VCaP (cell line): ENCODE measurements at regions not wholly inside any gene's neighbourhood (a gene's known extent, or its start where the extent isn't known, plus 50 kb on each side); places are given as distances from the start of the nearest gene placed in this dataset.

Source experiments
- H3K27ac ChIP-seq: fragments of 450-650 bp; 2 replicates; pipeline ENCODE4 v1.5.1; 2017
- CTCF ChIP-seq: fragments of 450-650 bp; conservative IDR thresholded peaks from 2 replicates; pipeline ENCODE4 v1.5.1; 2017; ENCODE audit warnings: mild to moderate bottlenecking, moderate library complexity

- H3K27ac ChIP-seq = no peak overlapping the region
- TF ChIP-seq CTCF = no peak
Measured at GRCh38 chr13:37339386-37339735, 233.9 kb upstream of the CSNK1A1L start.

DNA sequence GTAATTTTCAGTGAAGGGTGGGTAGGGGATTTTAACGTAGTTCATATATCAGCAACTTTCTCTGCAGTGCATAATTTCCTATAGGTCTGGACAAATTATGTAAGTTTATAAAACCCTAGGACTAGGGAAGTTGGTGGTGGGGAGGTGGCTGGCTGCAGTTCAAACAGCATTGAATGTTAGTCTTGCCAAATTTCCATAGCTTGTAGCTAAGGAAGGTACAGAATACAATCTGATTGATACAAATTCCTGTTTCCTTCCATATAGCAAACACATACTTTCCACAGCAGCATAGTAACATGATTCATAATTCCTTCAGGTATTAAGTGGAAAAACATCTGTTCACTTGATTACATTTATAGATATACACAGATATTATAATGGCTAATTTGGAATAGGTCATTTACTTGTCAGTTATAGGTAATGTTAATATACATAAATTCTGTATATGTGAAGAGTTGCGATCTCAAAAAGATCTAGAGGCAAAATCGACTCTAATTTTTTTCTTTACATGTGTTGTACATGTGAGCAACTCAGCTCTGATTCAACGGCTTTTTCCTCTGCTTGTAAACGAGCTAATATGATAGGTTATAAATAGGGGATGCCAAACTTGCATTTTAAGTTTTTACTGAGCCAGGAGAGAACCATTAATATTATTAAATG lies 233.4 kb upstream of the CSNK1A1L start:
- no peak for TF ChIP-seq CTCF
- H3K27ac ChIP-seq = no peak overlapping the region

DNA sequence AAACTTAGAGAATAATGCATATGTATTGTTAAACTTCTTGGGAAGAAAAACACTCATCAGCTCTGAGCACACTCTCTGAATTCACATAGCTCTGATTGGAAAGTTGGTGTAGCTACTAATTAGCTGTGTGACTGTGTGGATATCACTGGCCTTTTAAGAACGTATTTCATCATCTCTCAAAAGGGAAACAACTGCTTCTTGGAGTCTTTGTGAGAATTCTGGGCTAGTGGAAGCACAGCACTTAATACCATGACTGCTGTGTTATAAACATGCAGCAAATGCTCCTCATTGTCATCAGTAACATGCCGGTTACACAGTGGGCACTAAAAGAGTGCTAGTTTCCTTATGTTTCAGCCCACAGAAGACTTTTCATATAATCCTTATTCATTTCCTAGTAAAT lies 220.9 kb upstream of the CSNK1A1L start:
- no peak overlapping the region for H3K27ac ChIP-seq
- no peak for TF ChIP-seq CTCF

GRCh38 chr13:37319031-37319443 lies 213.6 kb upstream of the CSNK1A1L start:
- no peak for TF ChIP-seq CTCF

DNA sequence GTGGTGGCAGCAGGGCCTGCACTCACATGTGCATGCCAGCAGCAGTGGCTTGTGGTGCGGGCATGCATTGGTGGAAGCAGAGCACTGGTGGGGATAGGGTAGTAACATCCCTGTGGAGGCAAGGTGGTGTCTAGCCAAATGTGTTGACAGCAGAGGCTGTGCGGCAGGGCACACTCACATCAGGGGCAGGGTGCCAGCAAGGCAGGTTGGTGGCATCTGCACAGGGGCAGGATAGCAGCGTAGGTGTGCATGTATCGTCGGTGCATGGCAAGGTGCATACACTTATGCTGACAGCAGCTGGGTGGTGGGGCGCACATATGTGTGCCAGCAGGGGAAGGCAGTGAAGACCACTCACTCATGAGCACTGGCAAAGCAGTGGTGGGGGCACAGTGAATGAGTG lies 211.5 kb upstream of the CSNK1A1L start:
- no peak for TF ChIP-seq CTCF

More at GRCh38 chr13:37319031-37319443, 213.6 kb upstream of the CSNK1A1L start:
- H3K27ac ChIP-seq = no peak overlapping the region

DNA sequence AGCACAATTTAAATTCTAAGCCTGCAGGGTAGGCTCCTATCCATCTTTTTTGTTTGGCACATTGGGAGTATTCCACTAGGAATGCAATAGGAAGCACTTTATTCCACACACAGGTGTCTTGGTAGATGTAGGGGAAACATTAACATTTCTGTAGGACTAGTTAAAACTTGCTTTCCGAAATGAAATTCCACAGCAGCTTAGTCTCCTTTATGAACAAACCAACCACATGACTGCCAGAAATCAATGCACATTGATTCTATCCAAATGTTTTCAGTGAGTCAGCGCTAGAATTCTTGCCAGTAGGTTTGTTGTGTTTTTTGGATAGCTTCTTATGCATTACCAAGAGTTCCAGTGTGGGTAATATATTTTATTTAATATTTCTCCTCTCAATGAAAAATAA lies 207.9 kb upstream of the CSNK1A1L start:
- TF ChIP-seq CTCF = no peak
- no peak overlapping the region for H3K27ac ChIP-seq

More for the DNA sequence above, 211.5 kb upstream of the CSNK1A1L start:
- no peak overlapping the region for H3K27ac ChIP-seq

DNA sequence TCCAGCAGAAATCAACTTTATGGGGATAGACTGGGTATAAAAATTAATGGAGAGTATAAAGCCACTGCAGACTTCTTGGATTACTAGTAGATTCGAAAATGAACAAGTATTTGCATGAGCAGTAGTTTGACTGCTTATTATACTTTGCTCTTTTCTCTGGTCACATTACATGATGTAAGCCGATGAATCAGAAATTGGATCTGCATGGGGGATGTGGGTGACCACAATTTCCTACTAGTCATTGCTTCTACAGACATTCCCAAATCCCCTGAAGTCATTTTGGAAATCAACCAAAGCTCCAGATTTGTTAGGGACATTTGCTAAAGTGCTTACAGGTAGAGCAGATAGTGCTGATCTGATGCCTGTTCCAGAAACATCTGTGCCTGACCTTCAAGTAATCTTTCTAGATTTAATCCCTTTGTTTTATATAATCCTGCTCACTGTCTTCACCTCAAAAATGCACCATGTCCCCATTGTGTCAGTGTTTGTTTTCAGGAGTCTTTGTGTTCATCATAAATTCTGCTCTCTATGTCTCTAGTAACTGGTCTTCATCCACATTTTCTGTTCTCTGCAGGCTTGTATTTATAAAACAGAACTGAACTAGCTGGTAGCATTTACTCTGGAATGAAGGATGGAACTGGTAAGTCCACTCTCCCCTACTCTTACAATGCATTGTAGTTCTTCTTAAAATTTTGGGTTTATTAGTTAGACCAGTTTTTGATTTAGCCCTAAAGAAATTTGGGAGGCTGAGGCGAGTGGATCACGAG lies 201.5 kb upstream of the CSNK1A1L start:
- no peak overlapping the region for H3K27ac ChIP-seq
- TF ChIP-seq CTCF = no peak
